ENCODE measurements at regions not wholly inside any gene's neighbourhood (a gene's known extent, or its start where the extent isn't known, plus 50 kb on each side); places are given as distances from the start of the nearest gene placed in this dataset.
"Not testable (repeated sequence)": the region's sequence is repeated elsewhere in the genome, so short reads cannot be mapped to it uniquely, and the experiment has no call there.

DNA sequence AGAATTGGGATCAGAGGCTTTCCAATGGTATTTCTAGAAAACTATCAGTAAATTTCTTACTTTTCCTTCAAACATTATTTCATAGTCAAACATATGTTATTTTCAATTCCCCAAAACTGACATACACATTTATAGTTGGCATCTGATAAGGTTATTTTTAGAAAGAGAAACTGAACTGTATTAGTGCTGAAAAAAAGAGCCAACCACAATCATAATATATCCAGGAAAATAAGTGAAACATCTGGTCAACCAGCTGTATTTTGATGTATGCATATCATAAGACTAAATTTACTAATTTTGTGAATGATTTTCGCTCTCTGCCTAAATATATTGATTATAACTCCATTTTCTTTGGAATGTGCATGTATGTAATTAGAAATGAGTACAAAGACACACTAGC lies 554.2 kb downstream of the FLRT2 start:
- DNase-seq, result no peak
- no peak overlapping the region for H3K4me3 ChIP-seq (ENCODE audit: low read depth, low read length)
- TF ChIP-seq, protein P1, sequence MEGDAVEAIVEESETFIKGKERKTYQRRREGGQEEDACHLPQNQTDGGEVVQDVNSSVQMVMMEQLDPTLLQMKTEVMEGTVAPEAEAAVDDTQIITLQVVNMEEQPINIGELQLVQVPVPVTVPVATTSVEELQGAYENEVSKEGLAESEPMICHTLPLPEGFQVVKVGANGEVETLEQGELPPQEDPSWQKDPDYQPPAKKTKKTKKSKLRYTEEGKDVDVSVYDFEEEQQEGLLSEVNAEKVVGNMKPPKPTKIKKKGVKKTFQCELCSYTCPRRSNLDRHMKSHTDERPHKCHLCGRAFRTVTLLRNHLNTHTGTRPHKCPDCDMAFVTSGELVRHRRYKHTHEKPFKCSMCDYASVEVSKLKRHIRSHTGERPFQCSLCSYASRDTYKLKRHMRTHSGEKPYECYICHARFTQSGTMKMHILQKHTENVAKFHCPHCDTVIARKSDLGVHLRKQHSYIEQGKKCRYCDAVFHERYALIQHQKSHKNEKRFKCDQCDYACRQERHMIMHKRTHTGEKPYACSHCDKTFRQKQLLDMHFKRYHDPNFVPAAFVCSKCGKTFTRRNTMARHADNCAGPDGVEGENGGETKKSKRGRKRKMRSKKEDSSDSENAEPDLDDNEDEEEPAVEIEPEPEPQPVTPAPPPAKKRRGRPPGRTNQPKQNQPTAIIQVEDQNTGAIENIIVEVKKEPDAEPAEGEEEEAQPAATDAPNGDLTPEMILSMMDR (IDR thresholded peaks at IDR 0.05; ENCODE audit: low read depth, low read length, missing control alignments), result no peak
- no peaks in the 10 kb centered on the region for H3K27me3 ChIP-seq (replicated peaks)
- H3K36me3 ChIP-seq (replicated peaks), result no peaks in the 10 kb centered on the region
- in situ Hi-C loops (cut with HindIII; ENCODE audit: low pct_ligation_motif_present, low sequenced_read_pairs), result no loop called here
- H3K27ac ChIP-seq, result no peak overlapping the region

DNA sequence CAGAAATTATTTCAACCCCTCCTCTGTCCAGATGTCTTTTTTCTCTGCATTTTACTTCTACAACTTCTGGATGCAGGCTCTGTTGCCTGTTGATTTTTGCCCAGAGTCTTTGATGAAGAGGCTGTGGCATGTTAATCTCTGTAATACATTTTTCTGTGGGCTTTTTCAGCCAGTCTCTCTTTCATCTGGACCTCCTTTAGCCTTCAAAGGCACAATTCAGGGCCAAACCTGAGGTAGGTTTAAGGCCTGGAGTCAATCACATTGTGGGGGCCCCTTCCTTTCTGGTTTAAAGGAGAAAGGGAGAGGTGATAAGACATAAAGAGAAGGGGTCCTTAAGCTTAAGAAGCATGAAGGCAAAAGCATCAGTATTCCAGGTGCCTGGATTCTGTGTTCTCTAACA lies 553.7 kb downstream of the FLRT2 start:
- DNase-seq, result no peak
- Histone ChIP-seq H3K27me3 (replicated peaks) (no peaks in the 10 kb centered on the region), H3K4me3 (ENCODE audit: low read depth, low read length) (no peak overlapping the region), H3K27ac (no peak overlapping the region), H3K36me3 (replicated peaks) (no peaks in the 10 kb centered on the region)
- TF ChIP-seq, protein P1 (IDR thresholded peaks at IDR 0.05; ENCODE audit: low read depth, low read length, missing control alignments), result no peak
- in situ Hi-C loops (cut with HindIII; ENCODE audit: low pct_ligation_motif_present, low sequenced_read_pairs), result no loop called here

DNA sequence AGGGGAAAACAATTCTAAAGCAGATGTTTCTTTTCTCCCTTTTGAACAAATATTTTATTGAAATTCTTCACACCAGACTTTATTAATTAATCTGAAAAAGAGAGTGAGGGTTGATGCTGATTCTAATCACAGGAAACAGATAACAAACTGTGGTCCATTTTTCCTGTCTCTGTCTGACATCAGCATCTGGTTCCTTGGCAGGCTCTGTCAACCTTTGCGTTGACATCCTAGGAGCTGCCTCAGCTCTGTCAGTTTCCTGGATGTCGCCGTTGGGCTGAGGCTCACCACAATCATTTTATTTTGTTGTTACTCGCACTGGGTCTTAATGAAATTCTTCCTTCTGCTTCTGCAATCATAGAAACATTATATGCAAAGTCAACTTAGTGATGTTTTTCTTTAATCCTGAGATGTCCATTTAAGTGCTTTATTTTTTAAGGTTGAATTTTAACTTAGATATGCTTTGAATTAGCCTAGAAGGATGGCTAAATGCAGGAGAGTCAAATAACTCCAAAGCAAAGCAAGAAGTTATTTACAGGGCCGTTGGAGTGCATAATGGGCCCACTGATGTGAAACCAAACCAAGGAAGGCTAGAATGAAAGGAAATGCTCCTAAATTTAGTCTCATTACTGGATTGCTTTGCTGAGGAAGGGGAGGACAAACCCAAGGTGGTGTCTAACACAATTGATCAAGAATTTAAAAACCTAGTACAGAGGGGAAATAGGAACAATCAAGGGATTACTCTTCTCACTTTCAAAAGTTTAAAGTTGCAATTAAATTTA lies 542.4 kb downstream of the FLRT2 start:
- no peak for DNase-seq
- Histone ChIP-seq H3K27me3 (replicated peaks) (no peaks in the 10 kb centered on the region), H3K36me3 (replicated peaks) (no peaks in the 10 kb centered on the region), H3K4me3 (ENCODE audit: low read depth, low read length) (no peak overlapping the region), H3K27ac (no peak overlapping the region)
- in situ Hi-C loops (cut with HindIII; ENCODE audit: low pct_ligation_motif_present, low sequenced_read_pairs), result no loop called here
- TF ChIP-seq, protein P1 (IDR thresholded peaks at IDR 0.05; ENCODE audit: low read depth, low read length, missing control alignments), result no peak

- no peaks in the 10 kb centered on the region for H3K36me3 ChIP-seq (replicated peaks)
- no peak overlapping the region for H3K4me3 ChIP-seq (ENCODE audit: low read depth, low read length)
- no peaks in the 10 kb centered on the region for H3K27me3 ChIP-seq (replicated peaks)
- in situ Hi-C loops (cut with HindIII; ENCODE audit: low pct_ligation_motif_present, low sequenced_read_pairs), result no loop called here
- no peak overlapping the region for H3K27ac ChIP-seq
- TF ChIP-seq, protein P1 (IDR thresholded peaks at IDR 0.05; ENCODE audit: low read depth, low read length, missing control alignments), result no peak
- DNase-seq, result no peak
Measured at GRCh38 chr14:86066651-86067050, 536.7 kb downstream of the FLRT2 start.

- H3K27me3 ChIP-seq (replicated peaks), result no peaks in the 10 kb centered on the region
- no peak overlapping the region for H3K4me3 ChIP-seq (ENCODE audit: low read depth, low read length)
- H3K27ac ChIP-seq, result no peak overlapping the region
- in situ Hi-C loops (cut with HindIII; ENCODE audit: low pct_ligation_motif_present, low sequenced_read_pairs), result no loop called here
- H3K36me3 ChIP-seq (replicated peaks), result no peaks in the 10 kb centered on the region
- no peak for DNase-seq
- TF ChIP-seq, protein P1 (IDR thresholded peaks at IDR 0.05; ENCODE audit: low read depth, low read length, missing control alignments), result no peak
Measured at GRCh38 chr14:86065407-86065806, 535.5 kb downstream of the FLRT2 start.

DNA sequence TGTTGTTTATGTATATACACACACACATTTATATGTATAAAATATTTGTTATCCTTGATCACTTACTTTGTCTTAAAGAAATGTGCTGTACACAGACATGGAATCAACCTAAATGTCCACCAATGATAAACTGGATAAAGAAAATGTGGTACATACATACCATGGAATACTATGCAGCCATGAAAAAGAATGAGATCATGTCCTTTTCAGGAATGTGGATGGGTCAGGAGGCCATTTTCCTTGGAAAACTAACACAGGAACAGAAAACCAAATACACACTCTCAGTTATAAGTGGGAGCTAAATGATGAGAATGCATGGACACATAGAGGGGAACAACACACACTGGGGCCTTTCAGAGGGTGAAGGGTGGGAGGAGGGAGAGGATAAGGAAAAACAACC lies 534.7 kb downstream of the FLRT2 start:
- DNase-seq; H3K36me3 ChIP-seq (replicated peaks); H3K27ac ChIP-seq; H3K4me3 ChIP-seq (ENCODE audit: low read depth, low read length); H3K27me3 ChIP-seq (replicated peaks); in situ Hi-C loops (cut with HindIII; ENCODE audit: low pct_ligation_motif_present, low sequenced_read_pairs): not testable (repeated sequence)
